ENCODE measurements at regions not wholly inside any gene's neighbourhood (a gene's known extent, or its start where the extent isn't known, plus 50 kb on each side); places are given as distances from the start of the nearest gene placed in this dataset.

DNA sequence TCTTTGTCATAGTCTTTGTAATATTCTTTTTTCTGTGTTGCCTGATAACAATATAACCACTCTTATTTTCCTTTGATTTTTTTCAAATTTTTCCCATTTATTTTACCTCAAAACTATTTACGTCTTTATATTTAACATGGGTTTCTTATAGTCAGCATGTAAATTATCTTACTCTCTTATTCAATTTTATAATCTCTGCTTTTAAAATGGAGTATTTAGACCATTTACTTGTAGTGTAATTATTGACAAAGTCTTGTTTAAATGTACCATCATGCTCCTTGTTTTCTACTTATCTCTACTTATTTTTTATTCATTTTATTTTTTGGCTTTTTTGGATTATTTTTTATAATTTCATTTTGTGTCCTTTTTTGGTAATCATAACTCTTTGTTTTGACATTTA lies 476.5 kb upstream of the MAP3K7 start:
- Histone ChIP-seq H4K20me1 (replicated peaks in 1 of 2; ENCODE audit: control insufficient read depth in 1 of 2, insufficient read depth in 2 of 2, low read length in 2 of 2) (no peaks in the 10 kb centered on the region), H3K23ac (ENCODE audit: insufficient read length) (no peak overlapping the region), H3K56ac (replicated peaks; ENCODE audit: insufficient read length, low read depth, low read length) (no peak overlapping the region), H2AK5ac (ENCODE audit: low read depth, low read length) (no peak overlapping the region), H2BK5ac (ENCODE audit: low read depth, low read length) (no peak overlapping the region), H2AFZ (ENCODE audit: low read length) (no peak overlapping the region), H3K23me2 (ENCODE audit: low read depth, low read length) (no peaks in the 10 kb centered on the region), H3K79me2 (ENCODE audit: control insufficient read depth in 1 of 2, insufficient read depth in 2 of 2, low read length in 2 of 2) (no peaks in the 10 kb centered on the region), H3K27me3 (replicated peaks in 1 of 4; ENCODE audit: control insufficient read depth in 3 of 4, extremely low read depth in 1 of 4, insufficient read depth in 3 of 4, low read length in 3 of 4) (no peaks in the 10 kb centered on the region), H4K5ac (ENCODE audit: insufficient read length, low read depth, low read length) (no peak overlapping the region), H3K18ac (ENCODE audit: extremely low read depth, low read length) (no peak overlapping the region), H2BK120ac (replicated peaks; ENCODE audit: low read depth, low read length) (no peak overlapping the region), H4K91ac (replicated peaks; ENCODE audit: insufficient read length, low read length) (no peak overlapping the region), H3K4me2 (ENCODE audit: insufficient read depth in 1 of 2, low read depth in 2 of 2, low read length in 2 of 2) (no peak overlapping the region), H3K36me3 (ENCODE audit: control insufficient read depth in 2 of 4, insufficient read depth in 4 of 4, low read length in 3 of 4) (no peaks in the 10 kb centered on the region), H4K8ac (ENCODE audit: extremely low read depth, insufficient read depth, low read length) (no peak overlapping the region), H2BK15ac (ENCODE audit: low read length) (no peak overlapping the region), H3K9me3 (ENCODE audit: insufficient read depth in 2 of 2, low read depth in 1 of 2, low read length in 1 of 2) (no peaks in the 10 kb centered on the region), H3K14ac (ENCODE audit: insufficient read length) (no peak overlapping the region), H3K4me3 (ENCODE audit: extremely low read depth in 1 of 4, insufficient read depth in 2 of 4, low read depth in 3 of 4, low read length in 4 of 4) (no peak overlapping the region), H2BK20ac (ENCODE audit: low read length) (no peak overlapping the region), H2BK12ac (ENCODE audit: low read depth, low read length) (no peak overlapping the region), H3K27ac (ENCODE audit: low read depth, low read length) (no peak overlapping the region), H3K4ac (replicated peaks; ENCODE audit: insufficient read length, low read depth, low read length) (no peak overlapping the region), H3K79me1 (ENCODE audit: low read depth, low read length) (no peaks in the 10 kb centered on the region; the same call in 1 of the 2 replicates), H3K9ac (replicated peaks in 1 of 4; ENCODE audit: extremely low read depth in 1 of 4, low read depth in 3 of 4, low read length in 3 of 4) (no peak overlapping the region), H3K4me1 (replicated peaks in 1 of 4; ENCODE audit: control insufficient read depth in 3 of 4, insufficient read depth in 4 of 4, low read length in 3 of 4) (no peaks in the 10 kb centered on the region)
- WGBS, 2 experiments (ENCODE audit: extremely low coverage in 1 of 2, insufficient coverage in 1 of 2, insufficient read length in 1 of 2, insufficient replicate concordance in 2 of 2, low coverage in 1 of 2, low lambda C conversion rate in 2 of 2, missing lambda C conversion rate in 1 of 2): 86 to 100% methylated on average over 1 of the region's 1 CpG
- POLR2A ChIA-PET (ENCODE audit: partially characterized antibody): no interaction called here
- CTCF ChIA-PET (ENCODE audit: partially characterized antibody): no interaction called here
- FAIRE-seq (no peak), DNase-seq (ENCODE audit: low read depth in 1 of 2, low spot score in 2 of 2) (no peak)
- no peak for TF ChIP-seq SP4 (IDR thresholded peaks at IDR 0.05; ENCODE audit: low read length)
- no peak for TF ChIP-seq SUZ12 (IDR thresholded peaks at IDR 0.05; ENCODE audit: low read length)
- TF ChIP-seq, protein P1, sequence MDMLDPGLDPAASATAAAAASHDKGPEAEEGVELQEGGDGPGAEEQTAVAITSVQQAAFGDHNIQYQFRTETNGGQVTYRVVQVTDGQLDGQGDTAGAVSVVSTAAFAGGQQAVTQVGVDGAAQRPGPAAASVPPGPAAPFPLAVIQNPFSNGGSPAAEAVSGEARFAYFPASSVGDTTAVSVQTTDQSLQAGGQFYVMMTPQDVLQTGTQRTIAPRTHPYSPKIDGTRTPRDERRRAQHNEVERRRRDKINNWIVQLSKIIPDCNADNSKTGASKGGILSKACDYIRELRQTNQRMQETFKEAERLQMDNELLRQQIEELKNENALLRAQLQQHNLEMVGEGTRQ (IDR thresholded peaks at IDR 0.05; ENCODE audit: low read length): no peak

Measured in H1 (cell line).